ENCODE measurements at regions not wholly inside any gene's neighbourhood (a gene's known extent, or its start where the extent isn't known, plus 50 kb on each side); places are given as distances from the start of the nearest gene placed in this dataset.

- BruUV-seq (replicated peaks): no TSS peak
- Histone ChIP-seq H3K36me3 (ENCODE audit: control insufficient read depth, insufficient read depth, low read length) (no peaks in the 10 kb centered on the region), H3K4me3 (ENCODE audit: low read depth, low read length) (no peak overlapping the region), H3K4me1 (no peaks in the 10 kb centered on the region), H3K9me3 (no peaks in the 10 kb centered on the region), H3K27me3 (replicated peaks; ENCODE audit: control insufficient read depth, insufficient read depth, low read length) (no peaks in the 10 kb centered on the region)
- no peak overlapping the region for H3K4me3 Mint-ChIP-seq (ENCODE audit: unreplicated experiment)
- H3K9me3 Mint-ChIP-seq (ENCODE audit: unreplicated experiment): no peaks in the 10 kb centered on the region
- DNase-seq: no peak
- TF ChIP-seq CTCF (IDR thresholded peaks at IDR 0.05; ENCODE audit: insufficient read depth in 1 of 2, low read depth in 1 of 2, low read length in 1 of 2, severe bottlenecking in 1 of 2, unreplicated experiment in 1 of 2): no peak
- H3K27me3 Mint-ChIP-seq (ENCODE audit: insufficient read depth, unreplicated experiment): no peaks in the 10 kb centered on the region
- H3K27ac Mint-ChIP-seq (ENCODE audit: unreplicated experiment): no peak overlapping the region
- ChIA-PET CTCF (no interaction called here), POLR2A (no interaction called here)
- H3K36me3 Mint-ChIP-seq (ENCODE audit: insufficient read depth, unreplicated experiment): no peaks in the 10 kb centered on the region
- peaks cover 9% of the 10 kb centered on the region for H3K4me1 Mint-ChIP-seq (ENCODE audit: low read depth, unreplicated experiment)
- intact Hi-C loops (cut with micrococcal nuclease; ENCODE audit: unreplicated experiment): no loop called here
Measured at GRCh38 chr18:56166914-56167313, 471.5 kb downstream of the TXNL1 start.

GRCh38 chr18:56165601-56166355, 472.6 kb downstream of the TXNL1 start:
- CTCF ChIA-PET: no interaction called here
- H3K4me1 Mint-ChIP-seq (ENCODE audit: low read depth, unreplicated experiment): peaks cover 9% of the 10 kb centered on the region
- POLR2A ChIA-PET: no interaction called here
- H3K4me3 Mint-ChIP-seq (ENCODE audit: unreplicated experiment): no peak overlapping the region
- H3K36me3 Mint-ChIP-seq (ENCODE audit: insufficient read depth, unreplicated experiment): no peaks in the 10 kb centered on the region
- no peak for TF ChIP-seq CTCF (IDR thresholded peaks at IDR 0.05; ENCODE audit: insufficient read depth in 1 of 2, low read depth in 1 of 2, low read length in 1 of 2, severe bottlenecking in 1 of 2, unreplicated experiment in 1 of 2)
- DNase-seq: no peak
- H3K27ac Mint-ChIP-seq (ENCODE audit: unreplicated experiment): no peak overlapping the region
- intact Hi-C loops (cut with micrococcal nuclease; ENCODE audit: unreplicated experiment): no loop called here
- no TSS peak for BruUV-seq (replicated peaks)
- Histone ChIP-seq H3K4me1 (no peaks in the 10 kb centered on the region), H3K27me3 (replicated peaks; ENCODE audit: control insufficient read depth, insufficient read depth, low read length) (no peaks in the 10 kb centered on the region), H3K36me3 (ENCODE audit: control insufficient read depth, insufficient read depth, low read length) (no peaks in the 10 kb centered on the region), H3K9me3 (no peaks in the 10 kb centered on the region), H3K4me3 (ENCODE audit: low read depth, low read length) (no peak overlapping the region)
- no peaks in the 10 kb centered on the region for H3K9me3 Mint-ChIP-seq (ENCODE audit: unreplicated experiment)
- no peaks in the 10 kb centered on the region for H3K27me3 Mint-ChIP-seq (ENCODE audit: insufficient read depth, unreplicated experiment)

GRCh38 chr18:56162311-56163265, 475.8 kb downstream of the TXNL1 start:
- H3K9me3 Mint-ChIP-seq (ENCODE audit: unreplicated experiment): no peaks in the 10 kb centered on the region
- Histone ChIP-seq H3K27me3 (replicated peaks; ENCODE audit: control insufficient read depth, insufficient read depth, low read length) (no peaks in the 10 kb centered on the region), H3K4me1 (no peaks in the 10 kb centered on the region), H3K36me3 (ENCODE audit: control insufficient read depth, insufficient read depth, low read length) (no peaks in the 10 kb centered on the region), H3K9me3 (no peaks in the 10 kb centered on the region), H3K4me3 (ENCODE audit: low read depth, low read length) (no peak overlapping the region)
- intact Hi-C loops (cut with micrococcal nuclease; ENCODE audit: unreplicated experiment): no loop called here
- H3K36me3 Mint-ChIP-seq (ENCODE audit: insufficient read depth, unreplicated experiment): no peaks in the 10 kb centered on the region
- ChIA-PET POLR2A (no interaction called here), CTCF (no interaction called here)
- H3K4me3 Mint-ChIP-seq (ENCODE audit: unreplicated experiment): no peak overlapping the region
- TF ChIP-seq CTCF (IDR thresholded peaks at IDR 0.05; ENCODE audit: insufficient read depth in 1 of 2, low read depth in 1 of 2, low read length in 1 of 2, severe bottlenecking in 1 of 2, unreplicated experiment in 1 of 2): no peak
- no TSS peak for BruUV-seq (replicated peaks)
- DNase-seq: no peak
- no peak overlapping the region for H3K27ac Mint-ChIP-seq (ENCODE audit: unreplicated experiment)
- H3K27me3 Mint-ChIP-seq (ENCODE audit: insufficient read depth, unreplicated experiment): no peaks in the 10 kb centered on the region
- H3K4me1 Mint-ChIP-seq (ENCODE audit: low read depth, unreplicated experiment): no peaks in the 10 kb centered on the region

Data from Caco-2 (cell line).